GM06990 (cell line): ENCODE measurements at regions not wholly inside any gene's neighbourhood (a gene's known extent, or its start where the extent isn't known, plus 50 kb on each side); places are given as distances from the start of the nearest gene placed in this dataset.

ENCODE experiments used
- DNase-seq: peaks from one replicate; pipeline ENCODE4 v3.0.0-alpha.2; 2011; ENCODE audit not compliant: insufficient read length; ENCODE audit errors: extremely low read depth
- H3K27me3 ChIP-seq: replicated peaks from 2 replicates; pipeline ENCODE4 v1.6.0; 2011; ENCODE audit warnings: low read length; ENCODE audit not compliant: control insufficient read depth, insufficient read depth
- H3K36me3 ChIP-seq: 2 replicates; pipeline ENCODE4 v1.5.1; 2011; ENCODE audit warnings: low read length; ENCODE audit not compliant: control insufficient read depth, insufficient read depth
- H3K4me3 ChIP-seq: replicated peaks from 2 replicates; pipeline ENCODE4 v1.5.1; 2011; ENCODE audit warnings: low read depth, mild to moderate bottlenecking, control low read depth, low read length
- TF ChIP-seq, protein P1 (sequence below): IDR thresholded peaks from 2 replicates; pipeline ENCODE4 v1.5.1; 2011; ENCODE audit warnings: low read length, control low read depth, mild to moderate bottlenecking, inconsistent platforms; ENCODE audit not compliant: insufficient read depth, poor library complexity, severe bottlenecking

DNA sequence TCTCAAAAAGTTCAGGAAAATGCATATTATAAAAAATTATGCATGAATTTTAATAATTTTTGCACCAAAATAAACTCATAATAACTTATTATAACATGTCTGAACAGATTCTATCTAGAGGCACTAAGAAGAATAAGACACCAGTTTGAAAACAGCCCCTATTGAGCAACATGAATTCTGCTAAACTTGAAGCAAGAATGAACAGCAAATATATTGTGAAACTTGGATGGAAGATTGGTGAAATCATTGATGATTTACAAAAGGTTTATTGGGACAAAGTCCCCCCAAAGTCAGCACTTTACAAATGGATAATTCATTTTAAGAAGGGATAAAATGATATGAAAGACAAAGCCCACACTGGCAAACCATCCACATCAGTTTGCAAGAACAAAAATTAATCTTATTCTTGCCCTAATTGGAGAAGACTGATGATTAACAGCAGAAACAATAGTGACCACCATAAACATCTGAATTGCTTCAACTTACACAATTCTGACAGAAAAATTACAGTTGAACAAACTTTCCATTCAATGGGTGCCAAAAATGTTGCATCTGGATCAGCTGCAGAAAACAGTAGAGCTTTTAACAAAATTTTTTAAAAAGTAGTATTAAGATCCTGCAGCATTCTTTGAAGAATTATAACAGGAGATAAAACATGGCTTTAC is 257.5 kb upstream of the FAT3 start:
- H3K4me3 ChIP-seq: no peak overlapping the region
- no peaks in the 10 kb centered on the region for H3K27me3 ChIP-seq
- H3K36me3 ChIP-seq: no peaks in the 10 kb centered on the region
- TF ChIP-seq, protein P1, sequence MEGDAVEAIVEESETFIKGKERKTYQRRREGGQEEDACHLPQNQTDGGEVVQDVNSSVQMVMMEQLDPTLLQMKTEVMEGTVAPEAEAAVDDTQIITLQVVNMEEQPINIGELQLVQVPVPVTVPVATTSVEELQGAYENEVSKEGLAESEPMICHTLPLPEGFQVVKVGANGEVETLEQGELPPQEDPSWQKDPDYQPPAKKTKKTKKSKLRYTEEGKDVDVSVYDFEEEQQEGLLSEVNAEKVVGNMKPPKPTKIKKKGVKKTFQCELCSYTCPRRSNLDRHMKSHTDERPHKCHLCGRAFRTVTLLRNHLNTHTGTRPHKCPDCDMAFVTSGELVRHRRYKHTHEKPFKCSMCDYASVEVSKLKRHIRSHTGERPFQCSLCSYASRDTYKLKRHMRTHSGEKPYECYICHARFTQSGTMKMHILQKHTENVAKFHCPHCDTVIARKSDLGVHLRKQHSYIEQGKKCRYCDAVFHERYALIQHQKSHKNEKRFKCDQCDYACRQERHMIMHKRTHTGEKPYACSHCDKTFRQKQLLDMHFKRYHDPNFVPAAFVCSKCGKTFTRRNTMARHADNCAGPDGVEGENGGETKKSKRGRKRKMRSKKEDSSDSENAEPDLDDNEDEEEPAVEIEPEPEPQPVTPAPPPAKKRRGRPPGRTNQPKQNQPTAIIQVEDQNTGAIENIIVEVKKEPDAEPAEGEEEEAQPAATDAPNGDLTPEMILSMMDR: no peak
- DNase-seq: no peak

DNA sequence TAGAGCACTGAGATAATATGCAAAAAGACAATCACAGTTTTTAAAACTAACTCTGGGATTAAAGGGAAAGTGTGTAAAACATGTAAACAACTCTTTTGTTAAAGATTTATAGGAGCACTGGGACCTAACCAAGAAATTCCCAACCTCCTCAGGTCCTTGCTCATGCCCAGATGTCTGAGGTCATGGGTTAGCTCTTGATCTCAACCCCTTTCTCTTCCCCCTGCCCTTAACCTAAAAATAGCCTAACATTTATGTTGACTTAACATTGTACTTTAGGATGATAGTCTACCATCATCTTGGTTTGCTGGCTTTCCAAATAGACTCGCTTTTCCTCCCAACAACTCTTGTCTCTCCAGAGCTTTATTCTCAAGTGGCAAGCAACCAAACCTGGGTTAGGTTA is 258.2 kb upstream of the FAT3 start:
- Histone ChIP-seq H3K4me3 (no peak overlapping the region), H3K27me3 (no peaks in the 10 kb centered on the region), H3K36me3 (no peaks in the 10 kb centered on the region)
- no peak for DNase-seq
- TF ChIP-seq, protein P1: no peak

DNA sequence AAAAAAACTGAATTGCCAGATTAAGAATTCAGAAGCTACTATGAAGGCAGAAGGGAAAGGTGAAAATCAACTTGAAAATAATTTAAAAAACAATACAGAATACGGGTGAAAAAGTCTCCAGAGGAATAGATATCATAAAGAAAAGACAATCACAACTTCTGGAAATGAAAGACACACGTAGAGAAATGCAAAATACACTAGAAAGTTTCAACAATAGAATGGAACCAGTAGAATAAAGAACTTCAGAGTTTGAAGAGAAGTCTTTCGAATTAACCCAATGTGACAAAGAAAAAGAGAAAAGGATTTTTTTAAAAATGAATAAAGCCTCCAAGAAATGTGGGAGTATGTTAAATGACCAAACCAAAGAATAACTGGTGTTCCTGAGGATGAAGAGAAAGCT is 263.8 kb upstream of the FAT3 start:
- Histone ChIP-seq H3K36me3 (no peaks in the 10 kb centered on the region), H3K4me3 (no peak overlapping the region), H3K27me3 (no peaks in the 10 kb centered on the region)
- TF ChIP-seq, protein P1: no peak
- DNase-seq: no peak

DNA sequence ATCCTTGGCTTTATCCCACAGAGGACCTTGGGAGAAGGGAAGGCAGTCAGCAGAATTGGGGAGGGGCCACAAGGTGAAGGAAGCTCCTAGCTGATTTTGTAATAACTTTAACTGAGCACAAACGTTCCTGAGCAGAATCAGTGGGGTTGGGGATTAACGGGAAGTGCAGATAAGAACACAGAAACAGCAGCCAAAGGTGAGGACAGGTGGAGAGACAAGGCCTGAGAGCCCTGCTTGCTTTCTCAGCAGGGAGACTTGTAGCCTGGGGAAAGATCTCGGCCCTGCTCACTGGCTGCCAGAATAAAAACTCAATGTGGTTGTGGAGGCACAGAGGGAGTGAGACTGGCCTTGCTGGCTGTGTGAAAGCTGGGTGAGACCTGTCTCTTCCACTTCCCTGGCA is 265.2 kb upstream of the FAT3 start:
- Histone ChIP-seq H3K4me3 (no peak overlapping the region), H3K36me3 (no peaks in the 10 kb centered on the region), H3K27me3 (no peaks in the 10 kb centered on the region)
- TF ChIP-seq, protein P1: no peak
- DNase-seq: no peak

DNA sequence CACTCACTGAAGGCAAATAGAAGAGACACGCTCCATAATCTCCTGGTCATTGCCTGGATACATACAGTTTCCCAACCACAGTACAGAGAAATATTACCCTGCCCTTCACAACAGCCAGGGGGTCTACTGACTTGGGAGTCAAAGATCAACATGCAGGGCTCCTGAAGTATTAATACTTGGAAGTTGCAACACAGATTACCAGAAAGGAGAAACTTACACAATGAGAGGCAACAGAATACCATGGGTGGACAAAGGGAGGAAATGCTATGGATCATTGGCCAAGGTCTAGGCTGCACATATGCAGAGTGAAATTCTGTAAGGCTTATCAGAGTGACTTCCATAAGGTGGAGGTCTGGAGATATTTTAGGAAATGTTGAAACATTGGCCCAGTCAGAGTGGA is 267.9 kb upstream of the FAT3 start:
- TF ChIP-seq, protein P1: no peak
- no peaks in the 10 kb centered on the region for H3K36me3 ChIP-seq
- DNase-seq: no peak
- no peaks in the 10 kb centered on the region for H3K27me3 ChIP-seq
- no peak overlapping the region for H3K4me3 ChIP-seq

DNA sequence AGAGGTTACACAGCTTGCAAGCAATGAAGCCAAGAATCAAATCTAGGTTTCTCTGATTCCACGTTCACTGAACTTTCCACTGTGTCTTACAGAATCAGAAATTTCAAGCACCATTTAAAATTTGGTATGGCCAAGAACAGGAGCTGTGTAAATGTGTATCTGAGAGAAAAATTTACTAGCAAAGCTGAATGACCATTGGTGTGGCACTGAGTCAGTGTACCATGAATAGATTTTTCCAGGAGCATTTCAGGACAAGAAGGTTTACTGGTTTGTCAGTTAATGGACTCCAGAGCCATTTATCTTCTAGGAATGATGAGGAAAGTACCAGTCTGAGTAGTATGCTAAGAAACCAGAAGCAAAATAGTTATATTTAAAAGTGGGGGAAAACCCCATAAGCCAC is 269.4 kb upstream of the FAT3 start:
- TF ChIP-seq, protein P1: no peak
- Histone ChIP-seq H3K27me3 (no peaks in the 10 kb centered on the region), H3K4me3 (no peak overlapping the region), H3K36me3 (no peaks in the 10 kb centered on the region)
- no peak for DNase-seq
